Frontal cortex (tissue), 3 donors: ENCODE measurements at regions not wholly inside any gene's neighbourhood (a gene's known extent, or its start where the extent isn't known, plus 50 kb on each side); places are given as distances from the start of the nearest gene placed in this dataset.

Experiments
- DNase-seq, 2 donors: peaks; one replicate each; pipeline ENCODE4 v3.0.0; 2012; ENCODE audit warnings: low spot score in 2 of 2
- FAIRE-seq: peaks from 2 replicates; lab custom pipeline; 2012; peaks lifted over from hg19 to GRCh38; lab: Jason Lieb, UNC
- donor health status: control.
- donor health status: control.
- donor health status: control.

- no peak for DNase-seq
- no peak for FAIRE-seq
These were observed 323.6 kb upstream of the TNP1 start for GRCh38 chr2:217183471-217183870.

GRCh38 chr2:217182926-217183325, 323.1 kb upstream of the TNP1 start:
- FAIRE-seq (no peak), DNase-seq (no peak)

GRCh38 chr2:217181512-217181911, 321.6 kb upstream of the TNP1 start:
- FAIRE-seq (no peak), DNase-seq (no peak)

- FAIRE-seq (no peak), DNase-seq (no peak)
These were observed 320.0 kb upstream of the TNP1 start for GRCh38 chr2:217179854-217180253.

GRCh38 chr2:217178341-217178740, 318.5 kb upstream of the TNP1 start:
- no peak for DNase-seq
- no peak for FAIRE-seq

GRCh38 chr2:217177720-217178119, 317.9 kb upstream of the TNP1 start:
- DNase-seq (no peak), FAIRE-seq (no peak)

- DNase-seq (no peak), FAIRE-seq (no peak)
These were observed 312.0 kb upstream of the TNP1 start for GRCh38 chr2:217171874-217172273.

GRCh38 chr2:217168496-217168895, 308.6 kb upstream of the TNP1 start:
- DNase-seq (no peak), FAIRE-seq (no peak)

GRCh38 chr2:217167531-217167930, 307.7 kb upstream of the TNP1 start:
- DNase-seq (no peak), FAIRE-seq (no peak)

GRCh38 chr2:217166241-217166850, 306.5 kb upstream of the TNP1 start:
- FAIRE-seq (no peak), DNase-seq (no peak)

- no peak for FAIRE-seq
- no peak for DNase-seq
These were observed 305.7 kb upstream of the TNP1 start for GRCh38 chr2:217165547-217165946.

GRCh38 chr2:217163987-217164386, 304.1 kb upstream of the TNP1 start:
- DNase-seq = no peak
- no peak for FAIRE-seq

- DNase-seq (peak in 1 of 2 donors; percentile 4), FAIRE-seq (no peak)
These were observed 302.7 kb upstream of the TNP1 start for GRCh38 chr2:217162533-217162932.

GRCh38 chr2:217160978-217161973, 301.4 kb upstream of the TNP1 start:
- no peak for DNase-seq
- no peak for FAIRE-seq

GRCh38 chr2:217160103-217160743, 300.4 kb upstream of the TNP1 start:
- no peak for DNase-seq
- FAIRE-seq = no peak

- DNase-seq (no peak), FAIRE-seq (no peak)
These were observed 299.1 kb upstream of the TNP1 start for GRCh38 chr2:217158928-217159327.

- FAIRE-seq = no peak
These were observed 297.7 kb upstream of the TNP1 start for GRCh38 chr2:217157581-217157980.

GRCh38 chr2:217156801-217157200, 296.9 kb upstream of the TNP1 start:
- DNase-seq (no peak), FAIRE-seq (no peak)

More at GRCh38 chr2:217157581-217157980, 297.7 kb upstream of the TNP1 start:
- no peak for DNase-seq

- no peak for DNase-seq
- FAIRE-seq = no peak
These were observed 295.1 kb upstream of the TNP1 start for GRCh38 chr2:217154923-217155322.

GRCh38 chr2:217153510-217153909, 293.6 kb upstream of the TNP1 start:
- DNase-seq (no peak), FAIRE-seq (no peak)

GRCh38 chr2:217152831-217153230, 293.0 kb upstream of the TNP1 start:
- DNase-seq (no peak), FAIRE-seq (no peak)
